Globus pallidus (tissue), 1 donor: ENCODE measurements at regions not wholly inside any gene's neighbourhood (a gene's known extent, or its start where the extent isn't known, plus 50 kb on each side); places are given as distances from the start of the nearest gene placed in this dataset.

Experiments used
- DNase-seq: peaks from one replicate; pipeline ENCODE4 v3.0.0-alpha.2; 2015; ENCODE audit warnings: low spot score

- no peak for DNase-seq
Observed at GRCh38 chr10:105545101-105545500, 904.0 kb downstream of the SORCS3 start.

- no peak for DNase-seq
Observed at GRCh38 chr10:105540381-105540780, 899.3 kb downstream of the SORCS3 start.

GRCh38 chr10:105538874-105539273 is 897.8 kb downstream of the SORCS3 start:
- no peak for DNase-seq

GRCh38 chr10:105535478-105535877 is 894.4 kb downstream of the SORCS3 start:
- DNase-seq: no peak

GRCh38 chr10:105534086-105534485 is 893.0 kb downstream of the SORCS3 start:
- no peak for DNase-seq

- DNase-seq: no peak
Observed at GRCh38 chr10:105516511-105516910, 875.4 kb downstream of the SORCS3 start.

- no peak for DNase-seq
Observed at GRCh38 chr10:105514106-105514505, 873.0 kb downstream of the SORCS3 start.

GRCh38 chr10:105509517-105509916 is 868.4 kb downstream of the SORCS3 start:
- no peak for DNase-seq

GRCh38 chr10:105506262-105506661 is 865.2 kb downstream of the SORCS3 start:
- DNase-seq: no peak

- no peak for DNase-seq
Observed at GRCh38 chr10:105503714-105504113, 862.6 kb downstream of the SORCS3 start.

GRCh38 chr10:105502058-105502457 is 861.0 kb downstream of the SORCS3 start:
- DNase-seq: no peak

- DNase-seq: no peak
Observed at GRCh38 chr10:105494944-105495343, 853.9 kb downstream of the SORCS3 start.

GRCh38 chr10:105494303-105494702 is 853.2 kb downstream of the SORCS3 start:
- no peak for DNase-seq

GRCh38 chr10:105473170-105473569 is 832.1 kb downstream of the SORCS3 start:
- no peak for DNase-seq

GRCh38 chr10:105468759-105469158 is 827.7 kb downstream of the SORCS3 start:
- no peak for DNase-seq

- no peak for DNase-seq
Observed at GRCh38 chr10:105466521-105466920, 825.4 kb downstream of the SORCS3 start.

- no peak for DNase-seq
Observed at GRCh38 chr10:105434970-105435369, 793.9 kb downstream of the SORCS3 start.

GRCh38 chr10:105413997-105414396 is 772.9 kb downstream of the SORCS3 start:
- DNase-seq: no peak

GRCh38 chr10:105409370-105409769 is 768.3 kb downstream of the SORCS3 start:
- DNase-seq: no peak

- no peak for DNase-seq
Observed at GRCh38 chr10:105406488-105406887, 765.4 kb downstream of the SORCS3 start.

GRCh38 chr10:105398202-105398601 is 757.1 kb downstream of the SORCS3 start:
- no peak for DNase-seq

GRCh38 chr10:105391670-105392351 is 750.7 kb downstream of the SORCS3 start:
- DNase-seq: no peak

GRCh38 chr10:105387971-105388370 is 746.9 kb downstream of the SORCS3 start:
- no peak for DNase-seq

- no peak for DNase-seq
Observed at GRCh38 chr10:105383978-105384377, 742.9 kb downstream of the SORCS3 start.
